Calu3 (cell line): ENCODE measurements at regions not wholly inside any gene's neighbourhood (a gene's known extent, or its start where the extent isn't known, plus 50 kb on each side); places are given as distances from the start of the nearest gene placed in this dataset.

Source experiments
- BruUV-seq: library from RNA; stranded (reverse); fragments of 400-500 nt; replicated peaks from 2 replicates; lab custom pipeline; 2021; lab: Mats Ljungman, UMichigan
- CTCF ChIA-PET: fragments of 300-600 bp; sonication (Branson Sonifier 250); formaldehyde crosslinking; loops from one replicate; lab custom pipeline; 2022; ENCODE audit warnings: antibody characterized with exemption; lab: Charles Lee
- DNase-seq: peaks from one replicate; pipeline ENCODE4 v3.0.0; 2022
- H3K27ac Mint-ChIP-seq: one replicate; pipeline ENCODE4 v1.8.0; 2022; ENCODE audit warnings: mixed read lengths; ENCODE audit not compliant: unreplicated experiment
- H3K27me3 Mint-ChIP-seq: one replicate; pipeline ENCODE4 v1.8.0; 2022; ENCODE audit warnings: mixed read lengths; ENCODE audit not compliant: unreplicated experiment
- H3K36me3 Mint-ChIP-seq: one replicate; pipeline ENCODE4 v1.8.0; 2022; ENCODE audit warnings: mild to moderate bottlenecking, moderate library complexity, mixed read lengths; ENCODE audit not compliant: insufficient read depth, unreplicated experiment
- H3K4me1 Mint-ChIP-seq: one replicate; pipeline ENCODE4 v1.8.0; 2022; ENCODE audit warnings: mild to moderate bottlenecking, low read depth, mixed read lengths; ENCODE audit not compliant: unreplicated experiment
- H3K4me3 Mint-ChIP-seq: one replicate; pipeline ENCODE4 v1.8.0; 2022; ENCODE audit warnings: mild to moderate bottlenecking, low read depth, moderate library complexity, mixed read lengths; ENCODE audit not compliant: unreplicated experiment
- H3K9me3 Mint-ChIP-seq: one replicate; pipeline ENCODE4 v1.8.0; 2022; ENCODE audit warnings: low read depth, mixed read lengths; ENCODE audit not compliant: unreplicated experiment
- intact Hi-C: fragments of 100-400 bp; cut with micrococcal nuclease; formaldehyde crosslinking; loops from one replicate; pipeline ENCODE4 v1.10.0; 2022; ENCODE audit not compliant: unreplicated experiment
- TF ChIP-seq, protein P1 (sequence below): fragments of 200-600 bp; IDR thresholded peaks from one replicate; pipeline ENCODE4 v1.8.0; 2022; ENCODE audit warnings: antibody characterized with exemption; ENCODE audit not compliant: unreplicated experiment

- H3K27me3 Mint-ChIP-seq, result peaks cover 95% of the 10 kb centered on the region
- CTCF ChIA-PET, result interaction anchor here (0.8 kb wide), 1 partner anchor 46 kb away, joined by 4 read pairs; no protein-coding TSS in a partner anchor
- no peaks in the 10 kb centered on the region for H3K36me3 Mint-ChIP-seq
- H3K4me1 Mint-ChIP-seq, result no peaks in the 10 kb centered on the region
- H3K27ac Mint-ChIP-seq, result no peak overlapping the region
- peaks cover 10% of the 10 kb centered on the region for H3K9me3 Mint-ChIP-seq
- no peak overlapping the region for H3K4me3 Mint-ChIP-seq
- intact Hi-C loops, result no loop called here
- BruUV-seq, result no TSS peak
- TF ChIP-seq, protein P1, sequence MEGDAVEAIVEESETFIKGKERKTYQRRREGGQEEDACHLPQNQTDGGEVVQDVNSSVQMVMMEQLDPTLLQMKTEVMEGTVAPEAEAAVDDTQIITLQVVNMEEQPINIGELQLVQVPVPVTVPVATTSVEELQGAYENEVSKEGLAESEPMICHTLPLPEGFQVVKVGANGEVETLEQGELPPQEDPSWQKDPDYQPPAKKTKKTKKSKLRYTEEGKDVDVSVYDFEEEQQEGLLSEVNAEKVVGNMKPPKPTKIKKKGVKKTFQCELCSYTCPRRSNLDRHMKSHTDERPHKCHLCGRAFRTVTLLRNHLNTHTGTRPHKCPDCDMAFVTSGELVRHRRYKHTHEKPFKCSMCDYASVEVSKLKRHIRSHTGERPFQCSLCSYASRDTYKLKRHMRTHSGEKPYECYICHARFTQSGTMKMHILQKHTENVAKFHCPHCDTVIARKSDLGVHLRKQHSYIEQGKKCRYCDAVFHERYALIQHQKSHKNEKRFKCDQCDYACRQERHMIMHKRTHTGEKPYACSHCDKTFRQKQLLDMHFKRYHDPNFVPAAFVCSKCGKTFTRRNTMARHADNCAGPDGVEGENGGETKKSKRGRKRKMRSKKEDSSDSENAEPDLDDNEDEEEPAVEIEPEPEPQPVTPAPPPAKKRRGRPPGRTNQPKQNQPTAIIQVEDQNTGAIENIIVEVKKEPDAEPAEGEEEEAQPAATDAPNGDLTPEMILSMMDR, result no peak
- DNase-seq, result no peak
Observed at GRCh38 chr17:45732926-45733505, 51.1 kb upstream of the CRHR1 start.

DNA sequence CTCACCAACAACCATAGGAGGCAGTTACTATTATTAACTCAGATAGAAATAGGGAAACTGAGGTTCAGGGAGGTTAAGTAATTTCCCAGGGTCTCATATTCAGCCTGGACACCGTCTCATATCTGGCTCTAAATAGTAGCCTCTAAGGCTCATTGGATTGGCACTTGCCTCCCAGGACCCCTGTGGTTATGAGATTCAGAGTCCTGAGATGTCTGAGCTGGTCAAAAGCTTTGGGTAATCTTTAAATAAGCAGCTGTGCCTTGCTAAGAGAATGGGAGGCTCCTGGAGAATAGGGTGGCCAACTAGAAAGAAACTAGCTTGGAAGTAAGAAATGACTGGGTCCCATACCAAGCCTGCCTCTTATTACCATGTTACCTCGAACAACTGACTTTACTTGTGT lies 50.3 kb upstream of the CRHR1 start:
- Mint-ChIP-seq H3K4me1 (no peaks in the 10 kb centered on the region), H3K36me3 (no peaks in the 10 kb centered on the region), H3K27me3 (peaks cover 93% of the 10 kb centered on the region), H3K4me3 (no peak overlapping the region), H3K9me3 (peaks cover 10% of the 10 kb centered on the region), H3K27ac (no peak overlapping the region)
- intact Hi-C loops, result no loop called here
- TF ChIP-seq, protein P1, result no peak
- DNase-seq, result no peak
- BruUV-seq, result no TSS peak
- CTCF ChIA-PET, result no interaction called here
